ENCODE measurements at regions not wholly inside any gene's neighbourhood (a gene's known extent, or its start where the extent isn't known, plus 50 kb on each side); places are given as distances from the start of the nearest gene placed in this dataset.
"Not testable (repeated sequence)": the region's sequence is repeated elsewhere in the genome, so short reads cannot be mapped to it uniquely, and the experiment has no call there.

DNA sequence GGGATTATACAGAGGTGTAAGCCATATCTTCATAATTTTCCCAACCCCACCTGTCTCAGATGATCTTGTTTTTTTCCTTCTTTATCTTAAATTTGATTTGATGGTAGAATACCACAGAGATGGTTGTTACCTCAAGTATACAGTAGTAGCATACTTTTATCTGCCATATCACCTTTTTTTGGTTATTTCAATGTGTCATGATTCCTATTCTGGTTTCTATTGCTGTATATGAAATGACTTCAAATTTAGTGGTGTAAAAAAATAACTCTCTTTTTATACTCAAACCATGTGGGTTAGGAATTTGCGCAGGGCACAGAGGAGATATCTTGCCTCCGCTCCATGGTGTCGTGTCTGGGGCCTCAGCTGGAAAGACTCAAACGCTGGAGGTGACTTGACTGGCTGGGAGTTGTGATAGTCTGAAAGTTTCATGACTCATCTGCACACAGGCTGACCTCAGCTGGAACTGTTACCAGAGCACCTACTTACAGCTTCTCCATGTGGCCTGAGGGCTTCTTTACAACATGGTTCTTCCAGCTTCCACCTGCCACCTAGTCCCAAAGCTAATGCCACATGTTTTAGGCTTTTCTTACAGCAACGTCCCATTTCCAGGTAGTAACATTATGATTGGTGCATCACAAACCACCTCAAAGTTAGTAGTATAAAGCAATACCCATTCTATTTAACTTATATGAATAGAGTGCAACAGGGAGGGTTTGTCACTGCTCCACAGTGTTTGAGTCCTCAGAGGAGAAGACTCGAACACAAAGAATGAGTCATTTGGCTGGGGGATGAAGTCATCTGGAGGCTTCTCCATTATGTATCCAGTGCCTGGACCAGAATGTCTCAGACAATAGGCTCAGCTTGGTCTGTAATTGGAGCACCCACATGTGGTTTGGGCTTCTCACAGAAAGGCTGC lies 82.3 kb upstream of the XPO1 start:
- no peak for DNase-seq

GRCh38 chr2:61619561-61619960 lies 81.4 kb upstream of the XPO1 start:
- DNase-seq = no peak

DNA sequence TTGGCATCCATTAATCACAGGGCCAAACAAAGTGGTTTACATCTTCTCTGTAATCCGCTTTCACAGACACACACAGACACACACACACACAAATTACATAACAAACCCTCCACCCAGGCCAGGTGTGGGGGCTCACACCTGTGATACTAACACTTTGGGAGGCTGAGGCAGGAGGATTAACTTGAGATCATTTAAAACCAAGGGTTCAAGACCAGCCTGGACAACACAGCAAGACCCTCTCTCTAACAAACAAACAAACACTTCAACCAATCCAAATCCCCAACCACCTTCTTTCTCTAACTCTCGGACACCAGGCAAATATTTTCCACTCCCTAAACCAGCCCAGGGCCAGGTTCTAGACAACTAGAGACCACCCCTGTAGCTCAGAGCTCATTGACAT lies 79.5 kb upstream of the XPO1 start:
- no peak for DNase-seq

- no peak for DNase-seq
Measured at GRCh38 chr2:61605245-61605644, 67.1 kb upstream of the XPO1 start.

DNA sequence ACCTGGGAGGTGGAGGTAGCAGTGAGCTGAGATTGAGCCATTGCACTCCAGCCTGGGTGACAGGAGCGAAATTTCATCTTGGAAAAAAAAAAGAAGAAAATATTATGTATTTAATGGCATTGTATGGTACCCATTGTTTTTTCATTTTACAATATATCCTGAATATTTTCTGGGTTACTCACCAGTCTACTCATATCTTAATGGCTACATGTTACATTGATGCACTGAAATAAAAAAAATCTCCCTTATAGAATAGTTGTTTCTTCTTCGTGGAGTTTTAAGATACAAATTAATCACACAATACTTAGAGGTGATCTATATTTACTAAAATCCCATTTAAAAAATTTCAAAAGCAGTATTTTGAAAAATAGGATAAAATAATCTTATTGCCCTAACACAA lies 66.3 kb upstream of the XPO1 start:
- no peak for DNase-seq

GRCh38 chr2:61598515-61599156 lies 60.5 kb upstream of the XPO1 start:
- DNase-seq = not testable (repeated sequence)

DNA sequence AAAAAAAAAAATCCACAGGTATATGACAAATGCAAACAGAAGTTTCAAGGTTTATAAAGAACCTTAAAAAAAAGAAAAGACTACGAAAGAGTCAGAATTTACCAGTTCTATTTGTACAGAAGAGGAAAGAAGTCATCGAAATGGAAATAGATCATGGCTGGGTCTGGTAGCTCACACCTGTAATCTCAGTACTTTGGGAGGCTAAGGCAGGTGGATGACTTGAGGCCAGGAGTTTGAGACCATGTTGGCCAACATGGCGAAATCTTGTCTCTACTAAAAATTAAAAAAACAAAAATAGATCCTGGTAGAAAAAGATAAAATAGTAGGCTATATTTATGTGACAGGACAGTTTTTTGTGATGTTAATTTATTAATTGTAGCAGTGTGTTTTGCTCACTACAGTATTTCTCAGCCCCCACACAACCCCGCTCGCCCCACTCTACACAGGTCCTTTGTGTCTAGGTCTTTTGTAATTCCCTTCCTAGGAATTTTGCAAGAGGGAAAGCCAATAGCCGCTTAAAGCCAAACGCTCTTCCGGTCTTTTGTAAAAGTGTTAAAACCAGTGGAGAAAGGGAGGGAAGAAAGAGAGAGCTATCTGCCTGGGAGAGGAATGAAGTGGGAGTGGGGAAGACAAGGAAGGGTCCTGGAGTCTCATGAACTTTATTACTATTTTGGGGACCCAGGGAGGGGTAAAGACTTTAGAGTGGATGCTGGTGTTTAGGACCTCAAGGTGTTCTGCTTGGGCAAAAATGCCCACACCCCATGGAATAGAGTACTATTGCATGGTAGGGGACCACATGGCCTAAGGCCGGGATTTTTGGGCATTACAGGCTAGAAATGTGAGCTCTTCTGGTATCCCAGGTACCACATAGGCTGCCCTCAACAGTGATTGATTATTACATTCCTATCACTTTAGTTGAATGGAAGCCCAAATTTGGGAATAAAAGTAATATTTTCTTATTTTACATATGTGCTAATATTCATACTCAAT lies 59.4 kb upstream of the XPO1 start:
- no peak for DNase-seq

DNA sequence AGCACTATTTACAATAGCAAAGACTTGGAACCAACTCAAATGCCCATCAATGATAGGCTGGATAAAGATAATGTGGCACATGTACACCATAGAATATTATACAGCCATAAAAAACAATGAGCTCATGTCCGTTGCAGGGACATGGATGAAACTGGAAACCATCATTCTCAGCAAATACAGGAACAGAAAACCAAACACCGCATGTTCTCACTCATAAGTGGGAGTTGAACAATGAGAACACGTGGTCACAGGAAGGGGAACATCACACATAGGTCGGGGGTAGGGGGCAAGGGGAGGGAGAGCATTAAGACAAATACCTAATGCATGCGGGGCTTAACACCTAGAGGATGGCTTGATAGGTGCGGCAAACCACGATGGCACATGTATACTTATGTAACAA lies 56.0 kb upstream of the XPO1 start:
- not testable (repeated sequence) for DNase-seq

- not testable (repeated sequence) for DNase-seq
Measured at GRCh38 chr2:61593648-61594047, 55.5 kb upstream of the XPO1 start.

DNA sequence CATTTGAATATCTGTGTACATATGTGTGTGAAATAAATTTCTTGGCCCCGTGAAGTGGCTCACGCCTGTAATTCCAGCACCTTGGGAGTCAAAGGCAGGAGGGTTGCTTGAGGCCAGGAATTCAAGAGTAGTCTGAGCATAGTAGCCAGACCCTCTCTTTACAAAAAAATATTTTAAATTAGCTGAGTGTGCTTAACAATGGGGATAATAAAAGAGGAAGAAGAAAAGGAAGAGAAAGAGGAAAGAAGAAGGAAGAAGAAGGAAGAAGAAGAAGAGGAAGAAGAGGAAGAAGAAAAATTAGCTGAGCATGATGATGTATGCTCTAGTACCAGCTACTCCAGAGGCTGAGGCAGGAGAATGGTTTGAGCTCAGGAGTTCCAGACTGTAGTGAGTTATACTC lies 52.1 kb upstream of the XPO1 start:
- no peak for DNase-seq

- DNase-seq = no peak
Measured at GRCh38 chr2:61588566-61588965, 50.4 kb upstream of the XPO1 start.

Measured in hindlimb muscle (tissue), 1 donor.